DLD1 (cell line): ENCODE measurements at regions not wholly inside any gene's neighbourhood (a gene's known extent, or its start where the extent isn't known, plus 50 kb on each side); places are given as distances from the start of the nearest gene placed in this dataset.

ENCODE experiments used
- in situ Hi-C: cut with HindIII; loops from 2 replicates; pipeline ENCODE4 v1.10.0; 2017; ENCODE audit warnings: low sequenced_read_pairs

GRCh38 chr2:56099963-56100362, 83.8 kb upstream of the CCDC85A start:
- in situ Hi-C loops = no loop called here

DNA sequence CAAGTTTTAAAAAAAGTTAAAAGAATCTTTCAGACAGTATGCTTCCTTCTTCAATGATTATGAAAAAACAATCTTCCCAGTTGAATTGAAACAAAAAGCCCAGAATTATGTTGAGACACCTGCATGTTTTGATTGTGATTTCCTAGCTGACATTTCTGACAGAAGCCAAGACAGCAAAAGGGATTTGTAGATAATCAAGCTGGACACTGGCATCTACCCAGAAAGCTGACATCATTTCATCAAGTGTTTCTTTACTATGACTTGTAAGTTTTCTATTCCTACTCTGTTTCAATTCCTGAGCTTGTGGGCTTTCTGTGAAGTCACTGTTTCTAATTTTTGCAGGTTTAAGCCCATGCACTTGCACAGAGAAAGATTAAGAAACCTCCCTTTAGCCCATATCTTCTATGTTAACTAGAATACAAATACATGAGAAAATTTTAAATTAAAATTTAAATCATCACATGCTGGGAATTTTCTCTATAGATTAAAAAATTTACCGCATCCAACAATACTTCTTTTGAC, 82.9 kb upstream of the CCDC85A start:
- in situ Hi-C loops = no loop called here

DNA sequence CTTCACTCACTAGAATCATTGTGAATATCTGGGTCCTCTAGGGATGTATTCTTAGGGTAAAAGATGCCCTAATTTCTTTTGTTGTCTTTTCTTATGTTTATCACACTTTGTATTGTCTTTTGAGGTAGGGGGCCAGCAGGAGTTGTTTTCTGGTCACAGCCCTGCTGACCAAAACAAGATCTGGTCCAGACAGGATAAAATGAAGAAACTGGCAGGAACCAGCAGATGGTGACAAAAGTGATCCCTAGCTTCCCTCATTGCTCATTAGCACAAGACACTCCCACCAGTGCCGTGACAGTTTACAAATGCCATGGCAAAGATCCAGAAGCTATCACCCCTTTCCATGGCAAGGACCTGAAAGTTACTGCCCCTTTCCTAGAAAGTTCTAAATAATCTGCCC, 81.7 kb upstream of the CCDC85A start:
- in situ Hi-C loops = no loop called here

GRCh38 chr2:56102866-56103265, 80.9 kb upstream of the CCDC85A start:
- in situ Hi-C loops = no loop called here

DNA sequence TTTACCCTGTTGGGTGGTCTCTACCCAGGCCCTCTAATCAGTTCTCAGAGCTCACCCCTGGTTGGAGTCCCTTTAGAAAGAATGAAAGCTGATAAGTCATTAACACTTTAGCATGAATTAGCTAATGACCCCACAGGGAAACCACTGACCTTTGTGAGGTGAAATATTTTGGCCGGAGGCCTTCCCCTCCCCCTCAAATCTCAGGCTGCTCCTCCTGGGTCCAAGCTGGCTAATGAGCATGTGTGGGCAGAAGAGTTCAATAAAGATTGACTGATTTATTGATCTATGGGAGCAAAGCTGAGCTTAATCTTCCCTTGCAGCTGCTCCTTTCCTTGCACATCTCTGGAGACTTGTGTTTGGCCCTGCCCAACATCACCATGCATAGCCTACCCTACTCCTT, 78.8 kb upstream of the CCDC85A start:
- in situ Hi-C loops = no loop called here

GRCh38 chr2:56107502-56108220, 76.1 kb upstream of the CCDC85A start:
- in situ Hi-C loops = no loop called here

- in situ Hi-C loops = no loop called here
These were observed 75.0 kb upstream of the CCDC85A start for GRCh38 chr2:56108806-56109205.

DNA sequence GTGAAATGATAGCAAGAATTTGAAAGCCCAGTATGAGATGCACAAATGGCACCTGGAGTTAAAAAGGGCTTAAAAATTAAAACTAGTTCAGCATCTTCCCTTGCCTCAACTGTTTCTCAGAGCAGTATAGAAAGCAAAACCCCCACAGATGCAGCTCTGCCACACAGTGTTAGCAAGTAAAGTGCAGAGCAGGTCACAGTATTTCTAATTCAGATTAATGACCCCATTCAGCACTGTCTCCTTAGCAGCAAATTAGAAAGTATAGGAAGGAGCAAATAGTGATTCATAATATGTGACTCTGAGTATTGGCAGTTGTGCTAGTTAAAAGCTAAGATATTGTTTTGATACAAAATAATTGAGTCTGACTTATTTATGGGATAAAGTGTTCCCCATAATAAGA, 73.8 kb upstream of the CCDC85A start:
- in situ Hi-C loops = loop anchor here (5.0 kb wide), 1 partner anchor 53 kb away; no protein-coding TSS in a partner anchor

- in situ Hi-C loops = loop anchor here (5.0 kb wide), 1 partner anchor 56 kb away; no protein-coding TSS in a partner anchor
These were observed 70.3 kb upstream of the CCDC85A start for GRCh38 chr2:56113382-56113975.

- in situ Hi-C loops = no loop called here
These were observed 66.0 kb upstream of the CCDC85A start for GRCh38 chr2:56117764-56118163.

- in situ Hi-C loops = no loop called here
These were observed 65.3 kb upstream of the CCDC85A start for GRCh38 chr2:56118474-56118873.

DNA sequence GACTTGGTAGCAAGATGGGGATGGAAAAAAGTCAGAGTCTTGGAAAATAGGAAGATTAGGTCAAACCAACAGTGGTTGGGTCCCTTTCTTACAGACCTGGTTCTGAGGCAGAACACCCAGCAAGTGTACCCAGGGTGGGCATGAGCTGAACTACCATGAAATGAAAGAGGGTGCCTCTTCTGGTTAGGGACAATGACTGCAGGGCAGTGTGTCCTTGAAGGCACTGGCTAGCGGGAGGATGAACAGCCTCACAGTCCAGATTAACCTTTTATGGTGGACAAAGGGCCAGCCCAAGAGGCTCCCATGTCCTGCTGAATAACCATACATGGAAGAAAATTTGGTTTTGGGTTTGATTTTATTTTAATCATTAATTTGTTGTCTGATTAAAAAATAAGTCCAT, 61.8 kb upstream of the CCDC85A start:
- in situ Hi-C loops = loop anchor here (5.0 kb wide), 1 partner anchor 35 kb away; no protein-coding TSS in a partner anchor

DNA sequence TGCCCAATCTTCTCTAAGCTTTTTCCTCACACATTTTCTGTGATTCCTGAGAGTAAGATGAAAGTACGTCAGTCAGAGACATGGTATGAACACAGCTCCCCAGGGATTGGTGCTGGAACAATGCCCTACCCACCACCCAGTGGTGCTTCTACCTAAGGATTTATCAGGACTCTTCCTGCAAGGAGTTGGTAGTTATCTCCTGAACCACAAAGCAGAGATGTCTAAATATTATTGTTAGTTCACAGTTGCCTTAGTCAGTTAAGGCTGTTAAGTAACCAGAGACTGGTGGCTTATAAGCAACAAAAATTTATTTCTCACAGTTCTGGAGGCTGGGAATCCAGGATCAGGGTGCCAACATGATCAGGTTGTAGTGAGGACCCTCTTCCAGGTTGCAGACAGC, 60.3 kb upstream of the CCDC85A start:
- in situ Hi-C loops = loop anchor here (5.0 kb wide), 1 partner anchor 34 kb away; no protein-coding TSS in a partner anchor

DNA sequence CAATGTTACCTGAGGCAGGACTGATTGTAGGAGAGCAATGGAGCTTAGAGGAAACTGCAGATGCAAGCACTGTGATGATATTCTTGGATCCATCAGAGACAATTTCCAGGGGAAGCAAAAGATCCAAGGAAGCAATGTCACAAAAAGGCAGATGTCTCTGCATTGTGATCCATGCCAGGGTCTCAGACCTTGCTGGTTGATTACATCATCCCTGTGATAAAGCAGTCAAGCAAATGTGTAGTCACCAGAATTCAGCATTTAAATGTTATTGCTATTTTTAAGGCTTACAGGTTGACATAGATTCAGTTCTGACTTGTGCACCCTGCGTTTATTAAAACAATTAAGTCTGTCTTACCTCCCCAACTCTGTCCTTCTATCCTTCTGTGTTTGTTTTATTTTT, 56.8 kb upstream of the CCDC85A start:
- in situ Hi-C loops = no loop called here

GRCh38 chr2:56127463-56128152, 56.2 kb upstream of the CCDC85A start:
- in situ Hi-C loops = no loop called here

- in situ Hi-C loops = no loop called here
These were observed 55.6 kb upstream of the CCDC85A start for GRCh38 chr2:56128235-56128634.

- in situ Hi-C loops = no loop called here
These were observed 53.2 kb upstream of the CCDC85A start for GRCh38 chr2:56130463-56131070.

GRCh38 chr2:56132138-56132537, 51.7 kb upstream of the CCDC85A start:
- in situ Hi-C loops = no loop called here

DNA sequence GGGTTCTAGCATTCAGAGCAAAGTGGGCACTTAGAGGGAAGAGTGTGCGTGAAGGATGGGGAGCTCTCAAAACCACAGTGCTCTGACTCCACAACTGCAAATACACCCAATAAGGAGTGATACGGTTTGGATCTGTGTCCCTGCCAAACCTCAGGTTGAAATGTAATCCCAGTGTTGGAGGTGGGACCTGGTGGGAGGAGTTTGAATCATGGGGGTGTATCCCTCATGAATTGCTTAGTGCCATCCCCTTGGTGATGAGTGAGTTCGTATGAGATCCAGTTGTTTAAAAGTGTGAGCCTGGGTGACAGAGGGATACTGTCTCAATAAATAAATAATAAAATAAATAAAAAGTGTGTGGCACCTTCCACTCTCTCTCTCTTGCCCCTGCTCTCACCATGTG, 50.3 kb upstream of the CCDC85A start:
- in situ Hi-C loops = no loop called here

DNA sequence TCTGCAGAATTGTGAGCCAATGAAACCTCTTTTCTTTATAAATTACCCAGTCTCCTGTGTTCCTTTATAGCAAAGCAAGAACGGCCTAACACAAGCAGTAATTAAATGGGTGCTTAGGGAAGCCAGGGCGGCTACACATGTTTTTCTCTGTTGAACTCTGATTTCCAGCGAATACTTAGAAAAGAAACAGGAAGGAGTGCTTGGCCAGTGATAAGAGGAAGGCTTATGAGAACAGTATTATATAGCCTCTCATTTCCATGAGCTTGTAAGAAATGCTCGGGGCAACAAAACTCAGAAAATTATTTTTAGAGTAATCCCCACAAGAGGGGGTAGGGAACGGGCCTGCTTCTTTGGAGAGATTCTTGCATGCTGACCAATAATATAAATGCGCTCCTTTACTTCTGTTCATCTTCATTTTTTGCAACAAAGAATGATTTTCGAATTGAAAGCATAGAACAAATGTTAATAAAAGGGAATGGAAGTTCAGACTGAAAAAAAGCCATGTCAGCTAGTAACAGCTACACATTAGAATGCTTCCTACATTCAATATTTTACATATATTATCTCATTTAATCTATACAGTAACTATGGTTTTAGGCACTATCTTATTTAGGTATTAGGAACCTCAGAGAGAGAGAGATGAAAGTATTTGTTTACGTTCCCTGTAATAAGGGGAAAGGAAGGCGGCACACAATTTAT, 49.7 kb upstream of the CCDC85A start:
- in situ Hi-C loops = no loop called here
